HG03571 (cell line): ENCODE measurements at regions not wholly inside any gene's neighbourhood (a gene's known extent, or its start where the extent isn't known, plus 50 kb on each side); places are given as distances from the start of the nearest gene placed in this dataset.
"Not testable (repeated sequence)": the region's sequence is repeated elsewhere in the genome, so short reads cannot be mapped to it uniquely, and the experiment has no call there.

ENCODE experiments used
- ATAC-seq: cut with Tn5 transposase; IDR thresholded peaks from one replicate; pipeline ENCODE4 v1.9.1; 2021; ENCODE audit not compliant: unreplicated experiment

DNA sequence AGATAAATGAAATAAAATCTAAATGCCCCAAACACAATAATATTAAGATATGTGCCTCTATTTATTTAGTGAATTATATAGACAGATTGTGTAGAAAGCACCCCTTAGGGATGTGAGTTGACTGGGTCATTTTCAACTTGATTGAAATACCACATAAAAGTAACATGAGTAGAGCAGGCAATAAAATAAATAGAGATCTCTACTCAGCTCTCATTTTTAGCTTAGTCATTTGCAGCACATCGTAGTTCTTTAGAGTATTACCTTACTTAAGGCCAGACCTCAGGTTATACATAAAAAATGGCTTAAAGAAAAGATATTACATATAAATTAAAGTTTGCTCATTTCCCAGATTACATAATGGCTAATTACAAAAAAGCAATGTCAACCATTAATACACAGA, 1525.6 kb upstream of the PRR20A start:
- ATAC-seq: no peak

DNA sequence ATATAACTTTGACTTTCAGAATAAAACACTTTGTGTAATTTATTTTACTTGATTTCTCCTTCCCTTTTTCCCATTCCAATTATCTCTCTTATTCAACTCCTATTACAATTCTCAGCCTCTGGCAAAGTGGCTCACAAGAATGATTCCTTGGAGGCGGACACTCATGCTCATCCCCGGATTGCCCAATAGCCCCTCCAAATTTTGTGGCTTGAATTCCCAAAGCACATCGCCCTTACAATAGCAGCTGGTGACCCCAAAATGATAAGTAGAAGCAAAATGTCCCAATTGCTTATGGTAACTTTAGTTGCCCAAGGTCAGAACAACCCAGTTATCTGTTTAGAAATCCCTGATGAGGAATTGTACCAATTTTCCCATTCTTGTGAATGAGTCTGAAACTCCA, 1523.5 kb upstream of the PRR20A start:
- ATAC-seq: no peak

DNA sequence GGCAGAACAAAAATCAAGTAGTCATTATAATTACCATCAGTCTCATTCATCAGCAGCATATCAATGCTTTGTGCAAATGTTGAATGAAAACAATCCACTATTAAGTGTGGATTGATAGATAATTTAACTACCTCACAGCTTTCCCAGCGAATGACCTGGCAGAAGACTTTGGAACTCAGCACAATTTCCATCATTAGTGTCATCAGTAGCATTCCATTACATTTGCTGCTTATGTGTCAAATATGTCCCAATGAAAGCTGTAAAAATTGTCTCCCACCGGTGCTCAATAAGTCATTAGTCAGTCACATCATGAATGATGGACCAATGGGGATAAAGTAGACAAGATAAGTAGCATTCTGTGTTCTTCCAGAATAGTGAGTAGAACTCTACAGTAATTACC, 1513.5 kb upstream of the PRR20A start:
- ATAC-seq: no peak

DNA sequence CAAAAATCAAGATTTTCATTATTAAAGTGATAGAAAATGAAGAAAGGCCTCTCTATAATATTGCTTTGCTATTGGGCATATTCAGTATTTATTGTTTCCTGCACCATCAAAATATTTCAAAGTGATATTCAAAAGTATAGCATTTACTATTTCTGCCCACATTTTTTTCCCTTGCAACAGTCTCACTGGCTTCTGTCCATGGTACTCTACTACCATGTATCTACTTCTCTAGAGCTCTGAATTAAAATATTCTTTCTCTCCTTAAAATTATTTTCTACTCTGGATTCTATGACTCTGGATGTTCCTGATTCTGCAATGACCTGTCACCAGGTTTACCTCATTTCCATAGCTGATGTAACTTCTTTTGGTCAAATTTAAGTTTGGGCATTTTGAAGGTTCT, 1508.3 kb upstream of the PRR20A start:
- no peak for ATAC-seq

DNA sequence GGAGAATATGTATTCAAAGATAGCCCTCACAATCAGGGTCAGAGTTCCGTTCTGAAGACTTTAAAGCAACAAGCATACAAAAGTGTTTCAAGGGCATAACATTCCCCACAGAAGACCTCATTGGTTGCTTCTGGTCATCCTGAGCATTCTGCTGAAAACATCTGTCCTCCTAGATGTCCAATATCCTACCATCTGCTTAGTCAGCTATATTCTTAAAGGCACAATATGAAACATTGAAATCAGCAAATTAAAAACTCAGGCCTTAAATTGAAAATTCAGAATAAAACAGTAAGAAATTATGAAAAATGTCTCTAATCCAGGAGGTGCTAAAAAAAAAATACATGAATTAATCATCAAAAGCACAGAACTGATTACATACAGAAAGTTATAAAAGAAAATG, 1491.2 kb upstream of the PRR20A start:
- no peak for ATAC-seq

DNA sequence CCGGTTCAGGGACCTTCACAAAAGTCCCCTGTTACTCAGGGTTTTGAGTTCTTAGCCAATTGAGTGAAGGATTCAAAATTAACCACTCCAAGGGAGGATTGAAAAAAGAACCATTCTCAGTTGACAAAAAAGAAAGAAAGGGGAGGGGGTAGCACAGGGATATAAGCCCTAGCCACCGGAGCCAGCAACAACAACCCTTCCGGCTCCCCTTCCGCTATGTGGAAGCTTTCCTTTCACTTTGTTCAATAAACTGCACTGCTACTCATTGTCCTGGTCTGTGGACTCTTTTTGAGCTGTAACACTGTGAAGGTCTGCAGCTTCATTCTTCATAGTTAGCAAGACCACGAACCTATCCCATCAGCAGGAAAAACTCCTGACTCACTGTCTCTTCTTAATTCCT, 1488.1 kb upstream of the PRR20A start:
- no peak for ATAC-seq

DNA sequence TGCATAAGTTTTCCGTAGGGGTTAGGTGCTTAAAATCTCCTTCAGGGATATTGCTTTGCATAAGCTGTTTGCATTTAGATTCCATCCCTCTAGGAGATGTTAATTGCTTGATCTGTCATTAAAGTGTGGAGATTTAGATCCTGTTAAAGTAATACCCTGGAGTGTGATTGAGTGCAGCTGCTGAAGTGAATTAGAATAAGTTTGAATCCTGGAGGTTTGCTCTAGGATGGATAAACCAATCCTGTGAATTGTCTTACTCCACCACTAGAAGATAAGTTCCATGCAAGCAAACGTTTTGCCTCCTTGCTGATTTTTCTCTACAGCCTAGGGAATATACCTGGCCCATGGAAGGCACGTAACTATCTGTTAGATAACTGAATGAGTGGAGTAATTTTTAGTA, 1487.2 kb upstream of the PRR20A start:
- ATAC-seq: no peak

DNA sequence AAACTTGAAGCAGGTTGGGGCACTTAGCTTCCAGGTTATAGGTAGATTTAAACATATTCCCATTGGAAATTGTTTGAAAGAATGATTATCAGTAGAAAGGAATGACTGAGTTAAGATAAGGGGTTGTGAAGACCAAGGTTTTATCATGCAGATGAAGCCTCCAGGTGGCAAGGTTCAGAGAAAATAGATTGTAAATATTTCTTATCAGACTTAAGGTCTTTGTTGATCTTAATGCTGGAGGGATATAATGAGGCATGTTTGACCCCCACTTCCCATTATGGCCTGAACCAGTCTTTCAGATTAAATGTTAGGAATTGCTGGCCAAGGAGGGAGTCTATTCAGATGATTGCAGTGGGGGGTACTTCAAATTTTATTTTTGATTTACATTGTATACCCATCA, 1486.5 kb upstream of the PRR20A start:
- no peak for ATAC-seq

DNA sequence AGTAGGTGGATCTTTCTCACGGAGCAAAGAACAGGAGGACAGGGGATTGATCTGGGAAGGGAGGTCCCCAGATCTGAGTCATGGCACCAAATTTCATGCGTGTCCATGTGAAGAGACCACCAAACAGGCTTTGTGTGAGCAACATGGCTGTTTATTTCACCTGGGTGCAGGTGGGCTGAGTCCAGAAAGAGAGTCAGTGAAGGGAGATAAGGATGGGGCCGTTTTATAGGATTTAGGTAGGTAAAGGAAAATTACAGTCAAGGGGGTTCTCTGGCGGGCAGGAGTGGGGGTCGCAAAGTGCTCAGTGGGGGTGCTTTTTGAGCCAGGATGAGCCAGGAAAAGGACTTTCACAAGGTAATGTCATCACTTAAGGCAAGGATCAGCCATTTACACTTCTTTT, 1480.5 kb upstream of the PRR20A start:
- not testable (repeated sequence) for ATAC-seq

DNA sequence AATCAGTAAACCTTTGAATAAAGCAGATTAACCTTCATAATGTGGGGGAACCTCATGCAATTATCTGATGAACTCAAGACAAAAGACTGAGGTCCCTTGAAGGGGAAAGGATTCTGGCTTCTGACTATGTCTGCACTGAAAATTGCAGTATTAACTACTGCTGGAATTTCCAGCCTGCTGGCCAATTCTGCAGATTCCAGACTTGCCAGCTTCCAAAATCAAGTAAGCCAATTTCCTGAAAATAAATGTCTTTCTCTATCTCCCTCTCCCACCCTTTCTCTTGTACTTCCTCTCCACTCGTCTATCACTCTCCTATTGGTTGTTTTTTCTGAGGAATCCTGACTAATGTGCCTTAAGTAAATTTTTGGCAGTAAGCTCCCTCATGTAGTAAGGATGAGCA, 1479.9 kb upstream of the PRR20A start:
- no peak for ATAC-seq

DNA sequence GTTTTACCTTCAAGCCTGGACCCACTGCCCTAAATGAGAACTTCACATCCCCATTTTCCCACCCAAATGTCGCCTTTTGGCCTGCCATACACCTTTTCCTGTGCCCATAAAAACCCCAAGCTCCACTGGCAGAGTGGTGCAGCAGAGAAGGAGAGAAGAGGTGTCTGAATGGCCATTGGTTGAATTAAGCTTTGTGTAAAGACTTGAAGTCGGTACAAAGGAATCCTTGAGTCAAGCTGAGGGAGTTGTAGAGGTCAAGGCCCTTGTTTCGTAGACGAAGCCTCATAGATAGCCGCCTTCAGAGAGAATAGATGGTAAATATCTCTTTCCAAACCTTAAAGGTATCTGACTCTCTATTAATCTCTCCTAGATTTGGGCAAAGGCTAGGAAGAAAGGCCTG, 1479.2 kb upstream of the PRR20A start:
- no peak for ATAC-seq

DNA sequence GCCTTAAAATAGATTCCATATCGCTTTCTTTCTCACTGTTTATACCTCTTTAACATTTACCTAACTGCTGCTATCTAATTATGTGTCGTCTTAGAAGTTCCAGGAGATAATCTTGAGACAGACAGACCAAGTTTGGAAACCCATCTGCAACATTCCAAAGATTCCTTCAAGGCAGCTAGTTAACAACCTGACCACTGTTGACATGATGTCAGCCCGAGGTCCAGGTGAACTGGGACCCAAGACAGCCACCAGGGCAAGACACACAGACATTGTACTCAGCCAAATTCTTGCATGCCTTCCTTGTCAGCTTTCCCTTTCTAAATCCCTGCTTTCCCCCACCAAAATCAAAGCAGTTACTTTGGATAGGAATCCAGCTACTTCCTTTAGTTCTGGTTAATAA, 1476.5 kb upstream of the PRR20A start:
- ATAC-seq: no peak

DNA sequence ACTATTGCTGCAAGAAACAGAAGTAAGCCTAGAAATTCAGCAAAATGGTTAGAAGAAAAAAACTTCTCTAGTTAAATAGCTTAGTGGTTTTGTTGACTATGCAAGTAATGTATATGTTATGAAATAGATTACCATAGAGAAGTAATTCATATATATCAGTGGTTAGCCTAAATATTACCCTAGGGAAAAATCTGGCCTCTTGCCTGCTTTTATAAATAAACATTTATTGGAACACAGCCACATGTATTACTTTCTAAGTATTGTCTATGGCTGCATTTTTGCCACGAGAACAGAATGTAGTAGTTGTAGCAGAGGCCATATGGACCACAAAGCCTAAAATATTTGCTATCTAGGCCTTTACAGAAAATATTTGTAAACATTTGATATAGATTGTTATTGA, 1471.7 kb upstream of the PRR20A start:
- no peak for ATAC-seq

DNA sequence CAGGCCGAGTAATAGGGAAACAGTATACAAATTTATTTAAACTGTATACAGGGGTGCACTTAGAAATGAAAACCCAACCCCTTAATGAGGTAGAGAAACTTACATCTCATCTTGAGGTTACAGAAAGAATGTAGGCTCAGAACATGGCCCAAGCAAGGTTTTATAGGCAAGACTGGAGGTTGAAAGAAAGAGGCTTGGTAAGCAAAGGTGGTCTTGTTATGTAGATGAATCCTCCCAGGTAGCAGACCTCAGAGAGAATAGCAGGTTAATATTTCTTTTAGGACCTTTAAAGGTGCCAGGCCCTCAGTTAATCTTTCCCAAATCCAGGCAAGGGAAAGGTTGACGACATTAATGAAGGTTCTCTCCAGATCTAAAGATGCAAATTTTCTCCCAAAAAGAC, 1466.8 kb upstream of the PRR20A start:
- no peak for ATAC-seq

DNA sequence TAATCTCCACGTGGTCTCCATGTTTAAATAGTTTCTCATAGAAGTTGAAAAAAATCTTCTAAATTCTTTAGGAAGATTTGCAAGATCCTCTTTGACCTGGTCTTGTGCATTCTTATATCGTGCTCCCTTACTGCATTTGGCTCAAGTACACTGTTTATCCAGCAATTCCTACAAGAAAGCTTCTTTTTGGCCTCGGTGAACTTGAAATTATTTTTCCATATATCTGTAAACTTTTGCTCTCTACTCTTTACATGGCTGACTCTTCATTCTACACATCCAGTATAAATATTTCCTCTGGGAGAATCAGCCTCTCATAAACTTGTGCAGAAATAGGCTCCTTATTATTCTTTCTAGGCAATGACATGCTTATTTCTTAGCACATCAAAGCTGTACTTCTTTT, 1457.9 kb upstream of the PRR20A start:
- no peak for ATAC-seq

DNA sequence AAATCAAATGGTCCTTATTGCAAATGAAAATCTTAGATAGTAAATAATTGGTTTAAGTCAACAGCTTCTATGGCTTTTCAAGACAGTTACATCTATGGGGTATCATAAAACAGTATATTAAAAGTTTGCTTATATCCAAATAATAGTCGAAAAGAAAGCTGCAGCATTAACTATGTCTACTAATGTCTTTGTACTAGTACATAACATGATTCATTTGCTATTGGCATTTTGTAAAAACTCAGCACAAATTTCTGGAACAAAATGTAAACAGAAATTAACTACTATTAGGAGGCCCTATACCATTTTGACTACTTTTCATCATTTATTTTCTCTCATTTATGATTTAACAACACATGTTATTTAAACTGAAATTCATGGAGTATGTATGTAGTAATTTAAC, 1435.2 kb upstream of the PRR20A start:
- ATAC-seq: no peak

DNA sequence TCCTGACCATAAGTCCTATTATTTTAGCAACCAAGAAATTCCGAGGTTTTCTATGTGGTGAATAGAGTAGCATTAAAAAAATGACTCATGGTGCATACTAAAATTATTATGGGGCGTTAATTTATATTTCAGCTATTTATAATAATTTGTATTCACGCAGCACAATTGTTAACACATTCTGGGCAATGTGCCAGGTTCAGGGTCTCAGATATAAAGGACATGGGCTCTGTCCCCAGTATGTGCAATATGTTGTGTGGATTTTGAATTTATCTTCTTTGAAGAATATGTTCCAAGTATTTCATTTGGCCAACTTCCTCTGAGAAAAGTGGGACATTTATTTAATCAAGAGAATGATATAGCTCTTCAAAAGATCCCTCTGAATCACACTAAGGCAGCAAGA, 1434.7 kb upstream of the PRR20A start:
- no peak for ATAC-seq

DNA sequence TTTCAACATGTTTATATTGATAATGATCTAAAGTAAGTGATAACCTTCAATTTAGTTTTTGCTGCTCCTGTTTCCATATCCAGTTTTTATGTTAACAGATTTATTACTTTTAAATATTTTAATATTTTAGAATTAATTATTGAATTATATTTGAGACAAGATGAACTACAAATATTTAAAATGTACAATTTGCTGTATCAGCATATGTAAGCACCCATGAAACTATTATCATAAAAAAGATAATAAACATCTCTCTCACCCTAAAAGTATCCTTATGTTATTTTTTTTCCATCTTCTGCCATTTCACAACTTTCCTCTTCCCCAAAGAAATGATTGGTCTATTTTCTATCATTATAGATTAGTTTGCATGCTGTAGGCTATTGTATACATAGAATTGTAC, 1426.6 kb upstream of the PRR20A start:
- ATAC-seq: no peak

DNA sequence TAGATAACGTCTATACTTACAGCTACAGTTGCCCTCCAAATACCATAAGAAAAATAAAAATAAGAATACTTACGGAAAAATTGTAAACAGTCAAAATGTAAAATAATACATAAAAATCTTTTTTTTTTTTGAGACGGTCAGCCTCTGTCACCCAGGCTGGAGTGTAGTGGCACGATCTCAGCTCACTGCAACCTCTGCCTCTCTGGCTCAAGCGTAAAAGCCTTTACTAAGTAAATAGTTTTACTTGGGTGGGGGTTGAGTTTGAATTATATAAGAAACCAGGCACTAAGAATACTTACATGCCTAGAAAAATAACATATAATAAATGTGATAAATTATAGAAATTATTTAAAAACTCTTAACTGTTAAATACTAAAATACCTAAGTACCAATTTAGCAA, 1413.0 kb upstream of the PRR20A start:
- ATAC-seq: no peak

DNA sequence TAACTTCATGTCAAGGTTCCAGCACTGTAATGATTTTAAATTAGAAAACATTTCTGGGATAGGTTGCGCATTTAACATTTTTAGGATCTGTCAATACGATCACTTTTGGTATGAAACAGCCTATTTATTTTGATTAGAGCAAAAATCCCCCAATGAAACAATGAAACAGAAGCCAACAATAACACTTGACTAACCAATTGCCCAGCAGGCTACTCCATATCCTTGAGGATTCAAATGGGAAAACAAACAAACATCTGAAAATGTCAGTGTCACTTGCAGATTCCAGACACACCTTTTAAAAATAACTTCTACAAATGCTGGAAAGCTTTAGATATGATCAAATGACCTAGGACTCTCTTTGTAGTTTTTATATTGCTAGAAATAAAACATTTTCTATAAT, 1412.5 kb upstream of the PRR20A start:
- no peak for ATAC-seq

DNA sequence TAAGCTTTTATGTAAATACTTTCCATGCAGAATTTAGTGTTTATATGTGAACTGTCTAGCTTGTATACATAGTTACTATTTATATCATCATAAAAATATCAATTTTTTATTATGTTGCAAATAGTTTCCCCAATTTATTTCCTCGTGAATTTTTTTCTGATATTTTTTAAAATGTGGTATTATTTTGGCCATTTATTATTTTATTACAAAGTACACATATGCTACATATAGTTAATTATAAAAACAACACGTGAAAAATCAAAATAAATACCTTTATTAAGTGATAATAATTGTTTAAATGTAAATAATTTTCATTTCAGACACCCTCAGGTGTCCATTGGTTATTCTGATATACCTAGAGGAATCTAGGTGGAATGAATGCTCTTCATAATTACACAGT, 1394.9 kb upstream of the PRR20A start:
- ATAC-seq: no peak

DNA sequence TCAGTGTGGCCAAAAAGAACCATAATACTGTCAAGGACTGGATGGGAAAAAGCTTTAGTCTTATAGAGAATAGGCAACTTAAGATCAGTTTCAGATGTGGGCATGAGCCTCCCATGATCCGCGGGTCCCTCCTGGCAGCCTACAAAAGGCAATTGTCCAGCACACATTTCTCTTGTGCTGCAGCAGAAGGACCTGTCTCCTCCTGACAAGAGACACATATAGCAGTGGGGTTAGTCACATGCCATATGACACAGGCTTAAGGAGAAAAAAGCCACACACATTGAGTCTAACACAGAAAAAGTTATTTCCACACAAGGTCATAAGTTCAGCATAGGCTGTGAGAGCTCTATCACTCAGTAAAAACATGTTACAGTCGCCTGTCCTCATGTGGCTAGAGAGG, 1378.7 kb upstream of the PRR20A start:
- ATAC-seq: no peak

DNA sequence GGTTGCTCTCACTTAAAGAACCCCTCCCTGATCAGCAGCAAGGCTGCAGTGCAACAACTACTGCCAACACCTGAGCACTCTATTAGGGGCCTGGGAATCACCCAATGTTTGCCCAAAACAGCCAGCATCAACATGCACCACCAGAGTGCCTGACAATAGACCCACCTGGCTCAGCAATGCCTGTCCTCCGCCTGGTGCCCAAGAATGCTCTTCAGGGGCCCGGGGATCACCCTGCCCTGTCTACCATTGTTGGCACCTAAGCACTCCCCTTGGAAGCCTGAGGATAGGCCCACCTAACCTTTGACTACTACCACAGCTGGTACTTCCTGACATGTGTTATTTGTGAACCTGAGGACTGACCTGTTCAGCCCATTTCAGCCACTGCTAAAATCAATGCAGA, 1363.1 kb upstream of the PRR20A start:
- no peak for ATAC-seq

DNA sequence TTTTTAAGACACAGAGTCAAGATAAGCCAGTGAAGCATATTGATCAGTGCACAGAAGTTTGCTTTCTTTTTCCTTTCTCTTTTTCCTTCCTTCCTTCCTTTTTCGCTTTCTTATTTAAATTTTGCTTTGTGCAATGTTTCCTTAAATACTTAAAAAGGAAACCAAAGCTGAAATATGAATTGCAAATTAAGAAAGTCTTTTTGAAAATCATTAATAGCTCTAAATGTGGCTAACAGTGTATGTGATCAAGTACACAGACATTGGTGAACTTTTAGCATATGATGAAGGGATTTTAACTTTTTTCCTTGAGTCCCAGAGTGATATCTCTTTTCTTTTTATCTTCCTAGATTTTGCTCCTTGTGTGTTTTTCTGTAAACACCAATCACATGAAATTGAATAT, 1356.9 kb upstream of the PRR20A start:
- ATAC-seq: no peak
